Large intestine (tissue), 3 donors: ENCODE measurements at regions not wholly inside any gene's neighbourhood (a gene's known extent, or its start where the extent isn't known, plus 50 kb on each side); places are given as distances from the start of the nearest gene placed in this dataset.

Source experiments
- DNase-seq, 2 donors: peaks; one replicate each; pipeline versions ENCODE4 v3.0.0 to v3.0.0-alpha.2; 2013
- H3K27ac ChIP-seq: one replicate; pipeline ENCODE4 v1.5.1; 2013; ENCODE audit warnings: low read length
- H3K27me3 ChIP-seq: 2 replicates; pipeline ENCODE4 v1.6.1; 2013; ENCODE audit warnings: low read length; ENCODE audit not compliant: control insufficient read depth, insufficient read depth
- H3K36me3 ChIP-seq: 2 replicates; pipeline ENCODE4 v1.6.1; 2013; ENCODE audit warnings: low read length; ENCODE audit not compliant: control insufficient read depth, insufficient read depth
- H3K4me1 ChIP-seq: one replicate; pipeline ENCODE4 v1.6.1; 2013; ENCODE audit warnings: low read length; ENCODE audit not compliant: control insufficient read depth, insufficient read depth
- H3K4me3 ChIP-seq: one replicate; pipeline ENCODE4 v1.5.1; 2013; ENCODE audit warnings: low read length
- H3K9me3 ChIP-seq: one replicate; pipeline ENCODE4 v1.6.1; 2013; ENCODE audit warnings: mild to moderate bottlenecking, low read depth, low read length, moderate library complexity; ENCODE audit not compliant: control insufficient read depth
- WGBS: methylation state at CpG from one replicate; pipeline ENCODE4 v1.1.5; 2013; ENCODE audit warnings: low lambda C conversion rate; ENCODE audit not compliant: insufficient coverage; 5-methylcytosine and 5-hydroxymethylcytosine counted together

- Histone ChIP-seq H3K27ac (no peak overlapping the region), H3K9me3 (no peaks in the 10 kb centered on the region), H3K4me1 (no peaks in the 10 kb centered on the region), H3K4me3 (no peak overlapping the region), H3K36me3 (no peaks in the 10 kb centered on the region), H3K27me3 (no peaks in the 10 kb centered on the region)
- WGBS = 92% methylated on average over 4 of the region's 6 CpGs
- DNase-seq = no peak
Observed at GRCh38 chr10:36676756-36677430, 448.5 kb upstream of the ANKRD30A start.

DNA sequence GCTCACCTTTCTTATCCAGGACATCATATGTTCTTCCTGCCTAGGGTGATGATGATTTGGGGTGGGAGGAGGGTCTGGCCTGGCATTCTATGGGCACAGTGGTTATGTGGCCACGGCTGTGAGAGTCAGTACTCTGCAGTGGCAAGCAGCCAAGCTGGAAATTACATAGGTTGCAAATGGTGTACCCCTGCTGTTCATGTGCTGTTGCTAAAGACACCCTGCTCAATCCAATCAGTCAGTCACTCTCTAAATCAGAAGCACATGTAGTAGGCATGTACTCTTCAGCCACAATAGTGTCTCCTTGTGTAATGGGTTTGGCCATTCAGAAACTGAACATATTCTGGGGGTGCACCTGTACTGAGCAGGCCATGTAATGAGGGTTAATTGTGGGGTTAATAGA is 449.1 kb upstream of the ANKRD30A start:
- no peaks in the 10 kb centered on the region for H3K4me1 ChIP-seq
- H3K4me3 ChIP-seq = no peak overlapping the region
- DNase-seq = peak in 1 of 2 donors; percentile 6
- no peaks in the 10 kb centered on the region for H3K27me3 ChIP-seq
- no peaks in the 10 kb centered on the region for H3K9me3 ChIP-seq
- H3K27ac ChIP-seq = no peak overlapping the region
- no peaks in the 10 kb centered on the region for H3K36me3 ChIP-seq
- WGBS = no CpG with 5 or more reads among the region's 1 CpG

DNA sequence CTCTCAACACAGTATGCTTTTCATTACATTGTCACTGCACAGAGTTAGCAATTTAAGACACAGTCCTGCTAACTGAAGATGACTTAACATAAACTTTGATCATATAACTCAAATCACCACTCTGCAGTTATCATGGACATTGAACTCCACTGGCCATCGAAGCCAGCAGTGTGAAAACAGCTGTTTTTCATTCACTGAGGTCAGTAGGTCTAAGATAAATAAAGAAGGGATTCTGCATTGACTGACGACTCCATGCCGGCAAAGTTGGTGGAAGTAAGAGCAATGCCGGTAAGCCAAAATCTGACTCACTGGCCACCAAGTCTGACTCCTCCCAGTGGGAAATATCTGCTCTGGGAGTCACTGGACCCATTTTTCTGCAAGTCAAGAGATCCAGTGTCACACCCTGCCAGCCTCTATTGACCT is 449.9 kb upstream of the ANKRD30A start:
- Histone ChIP-seq H3K36me3 (no peaks in the 10 kb centered on the region), H3K4me3 (no peak overlapping the region), H3K4me1 (no peaks in the 10 kb centered on the region), H3K27ac (no peak overlapping the region), H3K27me3 (no peaks in the 10 kb centered on the region), H3K9me3 (no peaks in the 10 kb centered on the region)
- 90% methylated on average over 2 of the region's 4 CpGs for WGBS
- no peak for DNase-seq

DNA sequence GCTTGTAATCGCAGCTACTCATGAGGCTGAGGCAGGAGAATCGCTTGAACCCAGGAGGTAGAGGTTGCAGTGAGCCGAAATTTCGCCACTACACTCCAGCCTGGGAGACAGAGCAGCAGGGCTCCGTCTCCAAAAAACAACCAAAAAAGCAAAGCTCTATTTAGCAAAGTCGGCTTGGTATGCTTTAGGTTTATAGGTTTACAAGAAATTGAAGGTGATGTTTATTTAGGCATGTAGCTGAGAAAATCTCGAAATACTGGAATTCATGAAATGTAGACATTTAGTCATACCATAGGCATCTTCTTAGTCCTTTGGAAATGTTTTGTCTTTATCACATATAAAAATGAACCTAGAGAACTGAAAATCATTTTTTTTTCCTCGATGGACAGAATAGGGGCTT is 453.8 kb upstream of the ANKRD30A start:
- Histone ChIP-seq H3K36me3 (no peaks in the 10 kb centered on the region), H3K27me3 (no peaks in the 10 kb centered on the region), H3K4me1 (no peaks in the 10 kb centered on the region), H3K27ac (no peak overlapping the region), H3K4me3 (no peak overlapping the region), H3K9me3 (no peaks in the 10 kb centered on the region)
- DNase-seq = no peak
- 25% methylated on average over 1 of the region's 8 CpGs for WGBS

- Histone ChIP-seq H3K27ac (no peak overlapping the region), H3K4me1 (no peaks in the 10 kb centered on the region), H3K36me3 (no peaks in the 10 kb centered on the region), H3K27me3 (no peaks in the 10 kb centered on the region), H3K4me3 (no peak overlapping the region), H3K9me3 (no peaks in the 10 kb centered on the region)
- no peak for DNase-seq
- WGBS = no CpG with 5 or more reads among the region's 4 CpGs
Observed at GRCh38 chr10:36670621-36671402, 454.6 kb upstream of the ANKRD30A start.

- Histone ChIP-seq H3K27ac (no peak overlapping the region), H3K4me1 (no peaks in the 10 kb centered on the region), H3K36me3 (no peaks in the 10 kb centered on the region), H3K9me3 (no peaks in the 10 kb centered on the region), H3K4me3 (no peak overlapping the region), H3K27me3 (no peaks in the 10 kb centered on the region)
- DNase-seq = no peak
- WGBS = no CpG with 5 or more reads among the region's 2 CpGs
Observed at GRCh38 chr10:36669615-36670352, 455.6 kb upstream of the ANKRD30A start.

- H3K4me3 ChIP-seq = no peak overlapping the region
- DNase-seq = no peak
- H3K9me3 ChIP-seq = no peaks in the 10 kb centered on the region
- H3K36me3 ChIP-seq = no peaks in the 10 kb centered on the region
- no peaks in the 10 kb centered on the region for H3K4me1 ChIP-seq
- no peak overlapping the region for H3K27ac ChIP-seq
- H3K27me3 ChIP-seq = no peaks in the 10 kb centered on the region
Observed at GRCh38 chr10:36666451-36666850, 458.9 kb upstream of the ANKRD30A start.

- Histone ChIP-seq H3K27ac (no peak overlapping the region), H3K4me3 (no peak overlapping the region), H3K9me3 (no peaks in the 10 kb centered on the region), H3K36me3 (no peaks in the 10 kb centered on the region), H3K27me3 (no peaks in the 10 kb centered on the region), H3K4me1 (no peaks in the 10 kb centered on the region)
- no peak for DNase-seq
- 100% methylated on average over 1 of the region's 4 CpGs for WGBS
Observed at GRCh38 chr10:36662571-36662970, 462.8 kb upstream of the ANKRD30A start.

- Histone ChIP-seq H3K27ac (no peak overlapping the region), H3K36me3 (no peaks in the 10 kb centered on the region), H3K4me1 (no peaks in the 10 kb centered on the region), H3K4me3 (no peak overlapping the region), H3K27me3 (no peaks in the 10 kb centered on the region), H3K9me3 (no peaks in the 10 kb centered on the region)
- 96% methylated on average over 6 of the region's 6 CpGs for WGBS
- DNase-seq = no peak
Observed at GRCh38 chr10:36650274-36650673, 475.1 kb upstream of the ANKRD30A start.

DNA sequence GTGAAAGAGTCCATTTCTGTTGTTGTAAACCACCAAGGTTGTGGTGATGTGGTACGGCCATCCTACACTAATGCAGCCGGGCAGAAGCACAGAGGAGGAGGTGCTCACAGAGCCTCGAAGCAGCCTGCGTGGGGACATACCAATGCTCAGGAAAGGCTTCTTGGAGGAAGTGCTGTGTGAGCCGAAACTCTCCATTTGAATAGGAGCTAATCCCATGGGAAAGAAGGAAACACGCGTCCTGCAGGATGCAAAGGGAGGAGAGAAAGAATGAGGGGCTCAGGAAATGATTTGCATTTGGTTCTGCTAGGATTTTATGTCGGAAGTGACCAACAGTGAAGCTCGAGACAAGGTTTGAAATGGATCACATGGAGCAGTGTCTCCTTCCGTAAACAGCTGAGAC is 477.9 kb upstream of the ANKRD30A start:
- Histone ChIP-seq H3K9me3 (no peaks in the 10 kb centered on the region), H3K36me3 (no peaks in the 10 kb centered on the region), H3K4me3 (no peak overlapping the region), H3K4me1 (no peaks in the 10 kb centered on the region), H3K27me3 (no peaks in the 10 kb centered on the region), H3K27ac (no peak overlapping the region)
- no peak for DNase-seq
- WGBS = 100% methylated on average over 1 of the region's 10 CpGs
